H1 (cell line): ENCODE measurements at regions not wholly inside any gene's neighbourhood (a gene's known extent, or its start where the extent isn't known, plus 50 kb on each side); places are given as distances from the start of the nearest gene placed in this dataset.

ENCODE experiments used
- CTCF ChIA-PET: fragments of 300-600 bp; sonication (Branson Sonifier 250); formaldehyde crosslinking; loops from one replicate; lab custom pipeline; 2021; ENCODE audit not compliant: partially characterized antibody; lab: Charles Lee
- POLR2A ChIA-PET: fragments of 300-600 bp; sonication (Branson Sonifier 250); formaldehyde crosslinking; loops from one replicate; lab custom pipeline; 2021; ENCODE audit warnings: inconsistent platforms; ENCODE audit not compliant: partially characterized antibody; lab: Charles Lee
- DNase-seq, 2 experiments: peaks; one replicate each; pipeline versions ENCODE4 v3.0.0 to v3.0.0-alpha.2; 2010 to 2022; ENCODE audit warnings: low spot score in 2 of 2, low read depth in 1 of 2, mixed read lengths in 1 of 2
- FAIRE-seq: peaks from 2 replicates; lab custom pipeline; 2011; peaks lifted over from hg19 to GRCh38; lab: Jason Lieb, UNC
- H2AFZ ChIP-seq: 2 replicates; pipeline ENCODE4 v1.8.1; 2012; ENCODE audit warnings: low read length, inconsistent platforms
- H2AK5ac ChIP-seq: 2 replicates; pipeline ENCODE4 v1.6.1; 2013; ENCODE audit warnings: low read depth, low read length
- H2BK120ac ChIP-seq: replicated peaks from 2 replicates; pipeline ENCODE3; 2013; ENCODE audit warnings: low read depth, low read length, inconsistent platforms
- H2BK12ac ChIP-seq: 2 replicates; pipeline ENCODE4 v1.6.1; 2013; ENCODE audit warnings: low read depth, low read length
- H2BK15ac ChIP-seq: 2 replicates; pipeline ENCODE4 v1.6.1; 2013; ENCODE audit warnings: low read length
- H2BK20ac ChIP-seq: 2 replicates; pipeline ENCODE4 v1.6.1; 2013; ENCODE audit warnings: low read length
- H2BK5ac ChIP-seq: 2 replicates; pipeline ENCODE4 v1.6.1; 2013; ENCODE audit warnings: low read depth, low read length
- H3K14ac ChIP-seq: 2 replicates; pipeline ENCODE4 v1.6.1; 2013; ENCODE audit warnings: inconsistent platforms; ENCODE audit not compliant: insufficient read length
- H3K18ac ChIP-seq: 2 replicates; pipeline ENCODE4 v1.6.1; 2013; ENCODE audit warnings: low read length; ENCODE audit errors: extremely low read depth
- H3K23ac ChIP-seq: 2 replicates; pipeline ENCODE4 v1.6.1; 2013; ENCODE audit warnings: inconsistent platforms; ENCODE audit not compliant: insufficient read length
- H3K23me2 ChIP-seq: 2 replicates; pipeline ENCODE4 v1.6.1; 2013; ENCODE audit warnings: low read depth, low read length
- H3K27ac ChIP-seq: 2 replicates; pipeline ENCODE4 v1.6.1; 2011; ENCODE audit warnings: low read depth, low read length, inconsistent platforms
- H3K27me3 ChIP-seq, 4 experiments: replicated peaks in 1 of 4; 1 replicate in 1 of 4; 2 replicates in 3 of 4; pipeline versions ENCODE4 v1.6.1 to v1.8.1; 2011 to 2013; ENCODE audit warnings: low read length in 3 of 4, mild to moderate bottlenecking in 3 of 4, inconsistent platforms in 2 of 4, mixed read lengths in 2 of 4, moderate library complexity in 1 of 4; ENCODE audit not compliant: control insufficient read depth in 3 of 4, insufficient read depth in 3 of 4; ENCODE audit errors: extremely low read depth in 1 of 4
- H3K36me3 ChIP-seq, 4 experiments: 2 replicates each; pipeline versions ENCODE4 v1.6.1 to v1.8.1; 2011 to 2013; ENCODE audit warnings: mild to moderate bottlenecking in 4 of 4, low read length in 3 of 4, moderate library complexity in 2 of 4, control low read depth in 1 of 4, inconsistent platforms in 1 of 4; ENCODE audit not compliant: insufficient read depth in 4 of 4, control insufficient read depth in 2 of 4
- H3K4ac ChIP-seq: replicated peaks from 2 replicates; pipeline ENCODE3; 2013; ENCODE audit warnings: low read length, low read depth, mixed read lengths, inconsistent platforms; ENCODE audit not compliant: insufficient read length
- H3K4me1 ChIP-seq, 4 experiments: replicated peaks in 1 of 4; 1 replicate in 1 of 4; 2 replicates in 3 of 4; pipeline versions ENCODE4 v1.6.1 to v1.8.1; 2011 to 2013; ENCODE audit warnings: low read length in 3 of 4, inconsistent platforms in 2 of 4, mixed read lengths in 1 of 4; ENCODE audit not compliant: insufficient read depth in 4 of 4, control insufficient read depth in 3 of 4
- H3K4me2 ChIP-seq, 2 experiments: 2 replicates each; pipeline versions ENCODE4 v1.6.1 to v1.8.1; 2011 to 2013; ENCODE audit warnings: low read depth in 2 of 2, low read length in 2 of 2, control low read depth in 1 of 2, inconsistent platforms in 1 of 2, mild to moderate bottlenecking in 1 of 2; ENCODE audit not compliant: insufficient read depth in 1 of 2
- H3K4me3 ChIP-seq, 4 experiments: fragments of 200-600, 300-600 bp in 1 of 4; sonication (generic), shearing (Covaris generic), sonication (Bioruptor Twin) in 1 of 4; 2 replicates each; pipeline versions ENCODE4 v1.5.1 to v1.8.1; 2011 to 2016; ENCODE audit warnings: low read length in 4 of 4, low read depth in 3 of 4, control low read depth in 2 of 4, inconsistent platforms in 2 of 4, mild to moderate bottlenecking in 2 of 4, mixed read lengths in 1 of 4, moderate library complexity in 1 of 4; ENCODE audit not compliant: insufficient read depth in 2 of 4; ENCODE audit errors: extremely low read depth in 1 of 4
- H3K56ac ChIP-seq: replicated peaks from 2 replicates; pipeline ENCODE3; 2013; ENCODE audit warnings: low read depth, mild to moderate bottlenecking, mixed read lengths, low read length, inconsistent platforms; ENCODE audit not compliant: insufficient read length
- H3K79me1 ChIP-seq: 2 replicates; pipeline ENCODE4 v1.6.1; 2013; ENCODE audit warnings: low read depth, low read length, control low read depth
- H3K79me2 ChIP-seq, 2 experiments: 2 replicates each; pipeline versions ENCODE4 v1.6.1 to v1.8.1; 2012 to 2013; ENCODE audit warnings: low read length in 2 of 2, mild to moderate bottlenecking in 2 of 2, inconsistent platforms in 1 of 2; ENCODE audit not compliant: insufficient read depth in 2 of 2, control insufficient read depth in 1 of 2
- H3K9ac ChIP-seq, 4 experiments: replicated peaks in 1 of 4; 1 replicate in 1 of 4; 2 replicates in 3 of 4; pipeline versions ENCODE4 v1.6.1 to v1.8.1; 2011 to 2013; ENCODE audit warnings: low read depth in 3 of 4, low read length in 3 of 4, control low read depth in 2 of 4, mild to moderate bottlenecking in 2 of 4, moderate library complexity in 2 of 4, inconsistent platforms in 1 of 4; ENCODE audit errors: extremely low read depth in 1 of 4
- H3K9me3 ChIP-seq, 2 experiments: 2 replicates each; pipeline versions ENCODE4 v1.6.1 to v1.8.1; 2012 to 2013; ENCODE audit warnings: mild to moderate bottlenecking in 2 of 2, moderate library complexity in 2 of 2, control low read depth in 1 of 2, inconsistent platforms in 1 of 2, low read depth in 1 of 2, low read length in 1 of 2, mixed read lengths in 1 of 2; ENCODE audit not compliant: insufficient read depth in 2 of 2
- H4K20me1 ChIP-seq, 2 experiments: replicated peaks in 1 of 2; 2 replicates each; pipeline versions ENCODE3 to v1.8.1; 2011 to 2013; ENCODE audit warnings: inconsistent platforms in 2 of 2, low read length in 2 of 2, mild to moderate bottlenecking in 1 of 2; ENCODE audit not compliant: insufficient read depth in 2 of 2, control insufficient read depth in 1 of 2
- H4K5ac ChIP-seq: 2 replicates; pipeline ENCODE4 v1.6.1; 2013; ENCODE audit warnings: low read length, low read depth, mixed read lengths, inconsistent platforms; ENCODE audit not compliant: insufficient read length
- H4K8ac ChIP-seq: 2 replicates; pipeline ENCODE4 v1.8.0; 2013; ENCODE audit warnings: mild to moderate bottlenecking, moderate library complexity, low read length, inconsistent platforms; ENCODE audit not compliant: insufficient read depth; ENCODE audit errors: extremely low read depth
- H4K91ac ChIP-seq: replicated peaks from 2 replicates; pipeline ENCODE3; 2013; ENCODE audit warnings: low read length, mixed read lengths, inconsistent platforms; ENCODE audit not compliant: insufficient read length
- BRCA1 ChIP-seq: IDR thresholded peaks from 2 replicates; pipeline ENCODE4 v1.6.1; 2012; ENCODE audit warnings: low read depth, low read length, improper control_type of control experiment
- JUND ChIP-seq: IDR thresholded peaks from 2 replicates; pipeline ENCODE4 v1.6.1; 2011; ENCODE audit warnings: mild to moderate bottlenecking, improper control_type of control experiment, low read length
- KDM5A ChIP-seq: fragments of 200-600 bp; IDR thresholded peaks from 2 replicates; pipeline ENCODE4 v1.7.1; 2012; ENCODE audit warnings: mild to moderate bottlenecking, low read length, inconsistent platforms, mixed read lengths
- RXRA ChIP-seq: IDR thresholded peaks from 2 replicates; pipeline ENCODE4 v1.6.1; 2011; ENCODE audit warnings: low read depth, mild to moderate bottlenecking, low read length, moderate library complexity; ENCODE audit not compliant: insufficient read depth
- SP2 ChIP-seq: IDR thresholded peaks from 2 replicates; pipeline ENCODE4 v1.6.1; 2012; ENCODE audit warnings: mild to moderate bottlenecking, low read length, inconsistent platforms
- SP4 ChIP-seq: IDR thresholded peaks from 2 replicates; pipeline ENCODE4 v1.6.1; 2012; ENCODE audit warnings: low read length, inconsistent platforms
- WGBS, 2 experiments: shearing (Covaris generic) in 1 of 2; methylation state at CpG; one replicate each; pipeline versions ENCODE4 v1.1.6 to v1.1.7; 2013 to 2015; ENCODE audit warnings: low lambda C conversion rate in 2 of 2, mixed read lengths in 2 of 2, inconsistent platforms in 1 of 2, low coverage in 1 of 2, missing lambda C conversion rate in 1 of 2; ENCODE audit not compliant: insufficient replicate concordance in 2 of 2, insufficient coverage in 1 of 2, insufficient read length in 1 of 2; ENCODE audit errors: extremely low coverage in 1 of 2, missing lambda C conversion rate in 1 of 2; 5-methylcytosine and 5-hydroxymethylcytosine counted together

DNA sequence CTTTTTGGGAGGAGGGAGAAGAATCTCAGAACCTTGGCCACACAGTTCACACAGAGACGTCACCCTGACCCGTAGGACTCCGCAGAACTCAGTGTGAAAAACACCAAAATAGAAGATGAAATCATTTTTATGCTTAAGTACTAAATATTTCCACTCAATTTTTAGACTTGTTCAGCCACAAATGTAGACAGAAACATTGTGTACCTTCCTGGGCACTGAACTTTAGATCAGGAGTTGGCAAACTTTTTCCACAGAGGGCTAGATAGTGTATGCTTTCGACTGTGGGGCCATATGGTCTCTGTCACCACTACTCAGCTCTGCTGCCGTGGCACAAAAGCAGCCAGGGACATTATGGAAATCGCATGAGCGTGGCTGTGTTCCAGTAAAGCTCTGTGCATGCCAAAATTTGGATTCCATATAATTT lies 61.8 kb upstream of the STOX2 start:
- Histone ChIP-seq H2BK5ac (no peak overlapping the region), H2BK120ac (no peak overlapping the region), H2BK20ac (no peak overlapping the region), H3K18ac (no peak overlapping the region), H3K4me2 (no peak overlapping the region), H4K8ac (no peak overlapping the region), H3K23ac (no peak overlapping the region), H3K79me2 (no peaks in the 10 kb centered on the region), H2AK5ac (no peak overlapping the region), H3K9me3 (peaks cover 0 to 2% of the 10 kb centered on the region in 2 experiments; a peak in 1 of 4 replicates), H2BK12ac (no peak overlapping the region), H3K4ac (no peak overlapping the region), H4K20me1 (no peaks in the 10 kb centered on the region), H3K4me1 (peaks cover 0 to 2% (median 0%) of the 10 kb centered on the region in 4 experiments; a peak in 1 of 7 replicates), H3K56ac (no peak overlapping the region), H3K36me3 (no peaks in the 10 kb centered on the region), H3K27me3 (no peaks in the 10 kb centered on the region), H2AFZ (no peak overlapping the region), H3K23me2 (no peaks in the 10 kb centered on the region), H4K91ac (no peak overlapping the region), H3K14ac (no peak overlapping the region), H3K27ac (no peak overlapping the region), H4K5ac (no peak overlapping the region), H3K9ac (no peak overlapping the region), H2BK15ac (no peak overlapping the region), H3K4me3 (no peak overlapping the region), H3K79me1 (no peaks in the 10 kb centered on the region)
- 94% methylated on average over 7 of the region's 7 CpGs; no CpG with 5 or more reads in 1 of the 2 experiments for WGBS, 2 experiments
- ChIA-PET CTCF (interaction anchor here (1.4 to 4.3 kb wide), 3 partner anchors 24 to 321 kb away, joined by 3 to 91 read pairs (median 44); no protein-coding TSS in a partner anchor), POLR2A (no interaction called here)
- DNase-seq (no peak), FAIRE-seq (no peak)
- TF ChIP-seq BRCA1 = no peak
- no peak for TF ChIP-seq SP4
- no peak for TF ChIP-seq RXRA
- no peak for TF ChIP-seq SP2
- no peak for TF ChIP-seq KDM5A
- no peak for TF ChIP-seq JUND
